ENCODE measurements at regions not wholly inside any gene's neighbourhood (a gene's known extent, or its start where the extent isn't known, plus 50 kb on each side); places are given as distances from the start of the nearest gene placed in this dataset.

DNA sequence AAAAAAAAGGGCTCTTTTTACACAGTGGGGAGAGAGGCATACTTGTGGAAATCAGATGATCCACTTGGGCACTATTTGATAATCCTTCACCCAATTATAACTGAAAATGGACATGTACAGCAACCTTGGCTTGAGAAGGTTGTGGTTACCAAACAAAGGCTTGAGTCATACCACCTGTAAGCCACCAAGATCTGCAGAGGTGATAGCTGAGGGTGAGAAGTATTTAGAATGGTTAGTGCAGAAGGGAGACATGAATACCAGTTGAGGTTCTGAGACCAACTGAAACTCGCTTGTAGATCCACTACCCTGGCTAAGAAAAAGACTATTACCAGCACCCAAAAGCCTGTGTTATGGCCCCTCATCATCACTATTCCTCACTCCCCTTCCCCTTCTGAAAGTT, 614.0 kb downstream of the STIM2 start:
- ATAC-seq: no peak
- intact Hi-C loops (cut with DNase I): no loop called here
- TF ChIP-seq, protein P1, sequence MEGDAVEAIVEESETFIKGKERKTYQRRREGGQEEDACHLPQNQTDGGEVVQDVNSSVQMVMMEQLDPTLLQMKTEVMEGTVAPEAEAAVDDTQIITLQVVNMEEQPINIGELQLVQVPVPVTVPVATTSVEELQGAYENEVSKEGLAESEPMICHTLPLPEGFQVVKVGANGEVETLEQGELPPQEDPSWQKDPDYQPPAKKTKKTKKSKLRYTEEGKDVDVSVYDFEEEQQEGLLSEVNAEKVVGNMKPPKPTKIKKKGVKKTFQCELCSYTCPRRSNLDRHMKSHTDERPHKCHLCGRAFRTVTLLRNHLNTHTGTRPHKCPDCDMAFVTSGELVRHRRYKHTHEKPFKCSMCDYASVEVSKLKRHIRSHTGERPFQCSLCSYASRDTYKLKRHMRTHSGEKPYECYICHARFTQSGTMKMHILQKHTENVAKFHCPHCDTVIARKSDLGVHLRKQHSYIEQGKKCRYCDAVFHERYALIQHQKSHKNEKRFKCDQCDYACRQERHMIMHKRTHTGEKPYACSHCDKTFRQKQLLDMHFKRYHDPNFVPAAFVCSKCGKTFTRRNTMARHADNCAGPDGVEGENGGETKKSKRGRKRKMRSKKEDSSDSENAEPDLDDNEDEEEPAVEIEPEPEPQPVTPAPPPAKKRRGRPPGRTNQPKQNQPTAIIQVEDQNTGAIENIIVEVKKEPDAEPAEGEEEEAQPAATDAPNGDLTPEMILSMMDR (IDR thresholded peaks at IDR 0.05): no peak
- no peak for TF ChIP-seq POLR2A (IDR thresholded peaks at IDR 0.05)
- Histone ChIP-seq H3K9me3 (no peaks in the 10 kb centered on the region), H3K4me1 (no peaks in the 10 kb centered on the region), H3K36me3 (replicated peaks in 1 of 2; ENCODE audit: insufficient read depth in 1 of 2, low read depth in 2 of 2) (no peaks in the 10 kb centered on the region), H3K27me3 (no peaks in the 10 kb centered on the region), H3K27ac (no peak overlapping the region), H3K4me3 (no peak overlapping the region)
- 60 to 87% methylated on average over 1 of the region's 1 CpG for WGBS, 2 donors
- DNase-seq: no peak

DNA sequence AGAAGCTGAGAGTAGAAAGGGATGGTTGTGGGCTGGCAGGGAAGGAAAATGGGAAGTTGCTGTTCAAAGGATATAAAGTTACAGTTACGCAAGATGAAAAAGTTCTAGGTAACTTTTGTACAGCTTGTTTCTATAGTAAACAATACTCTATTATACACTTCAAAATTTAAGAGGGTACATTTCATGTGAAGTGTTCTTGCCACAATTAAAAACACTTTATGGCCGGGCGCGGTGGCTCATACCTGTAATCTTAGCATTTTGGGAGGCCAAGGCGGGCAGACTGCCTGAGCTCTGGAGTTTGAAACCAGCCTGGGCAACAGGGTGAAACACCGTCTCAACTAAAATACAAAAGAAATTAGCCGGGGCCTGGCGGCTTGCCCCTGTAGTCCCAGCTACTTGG, 623.6 kb downstream of the STIM2 start:
- Histone ChIP-seq H3K9me3 (no peaks in the 10 kb centered on the region), H3K27ac (no peak overlapping the region), H3K4me1 (no peaks in the 10 kb centered on the region), H3K27me3 (no peaks in the 10 kb centered on the region), H3K4me3 (no peak overlapping the region), H3K36me3 (replicated peaks in 1 of 2; ENCODE audit: insufficient read depth in 1 of 2, low read depth in 2 of 2) (no peaks in the 10 kb centered on the region)
- ATAC-seq (no peak), DNase-seq (no peak)
- WGBS, 2 donors: 87 to 91% methylated on average over 8 of the region's 8 CpGs
- no peak for TF ChIP-seq POLR2A (IDR thresholded peaks at IDR 0.05)
- TF ChIP-seq, protein P1 (IDR thresholded peaks at IDR 0.05): no peak
- intact Hi-C loops (cut with DNase I): no loop called here

DNA sequence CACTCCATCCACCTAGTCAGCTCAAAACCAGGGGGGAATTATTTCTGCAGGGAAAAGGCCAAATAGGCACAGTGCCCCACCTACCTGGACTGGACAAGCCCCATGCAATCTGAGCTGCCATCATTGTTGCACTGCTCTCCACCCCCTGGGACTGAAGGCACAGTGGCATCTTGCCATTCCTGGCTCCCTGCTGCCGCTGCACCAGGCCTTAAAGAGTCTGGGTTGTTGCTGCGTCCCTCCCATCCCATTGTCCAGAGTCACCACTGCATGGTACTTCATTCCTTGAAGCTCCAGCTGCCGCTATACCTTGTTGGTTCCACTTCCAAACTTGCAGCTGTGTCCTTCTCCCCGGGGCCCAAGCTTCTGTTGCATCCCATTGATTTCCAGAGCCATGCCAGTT, 629.7 kb downstream of the STIM2 start:
- TF ChIP-seq, protein P1 (IDR thresholded peaks at IDR 0.05): no peak
- no peak for TF ChIP-seq POLR2A (IDR thresholded peaks at IDR 0.05)
- WGBS, 2 donors: 74 to 82% methylated on average over 4 of the region's 4 CpGs
- H3K27me3 ChIP-seq: no peaks in the 10 kb centered on the region

DNA sequence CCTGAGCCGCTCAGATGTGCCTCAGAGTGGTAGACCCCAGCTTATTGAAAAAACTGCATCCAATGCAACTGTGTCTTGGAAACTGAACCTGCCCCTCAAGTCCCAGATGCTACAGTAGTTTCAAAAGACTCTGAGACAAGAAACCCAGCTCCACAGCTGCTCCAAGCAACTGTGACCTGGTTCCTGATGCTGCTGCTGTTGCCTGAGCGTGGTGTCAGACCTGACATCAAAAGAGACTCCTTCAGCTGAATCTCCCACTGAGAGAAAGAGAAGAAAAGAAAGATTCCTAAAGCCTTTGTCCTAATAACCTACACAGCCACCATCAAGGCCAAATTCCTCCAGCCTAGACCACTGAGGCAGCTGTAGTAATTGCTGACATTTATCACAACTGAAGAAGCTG, 630.1 kb downstream of the STIM2 start:
- 71 to 81% methylated on average over 2 of the region's 2 CpGs for WGBS, 2 donors
- DNase-seq: no peak
- H3K4me3 ChIP-seq: no peak overlapping the region
- ATAC-seq: no peak
- no peaks in the 10 kb centered on the region for H3K36me3 ChIP-seq (replicated peaks in 1 of 2; ENCODE audit: insufficient read depth in 1 of 2, low read depth in 2 of 2)
- no peaks in the 10 kb centered on the region for H3K27me3 ChIP-seq
- no peaks in the 10 kb centered on the region for H3K4me1 ChIP-seq
- no peak overlapping the region for H3K27ac ChIP-seq
- intact Hi-C loops (cut with DNase I): no loop called here
- H3K9me3 ChIP-seq: no peaks in the 10 kb centered on the region
- TF ChIP-seq, protein P1 (IDR thresholded peaks at IDR 0.05): no peak
- no peak for TF ChIP-seq POLR2A (IDR thresholded peaks at IDR 0.05)

More for the DNA sequence above, 629.7 kb downstream of the STIM2 start:
- Histone ChIP-seq H3K36me3 (replicated peaks in 1 of 2; ENCODE audit: insufficient read depth in 1 of 2, low read depth in 2 of 2) (no peaks in the 10 kb centered on the region), H3K4me1 (no peaks in the 10 kb centered on the region), H3K4me3 (no peak overlapping the region), H3K9me3 (no peaks in the 10 kb centered on the region), H3K27ac (no peak overlapping the region)
- ATAC-seq: no peak
- intact Hi-C loops (cut with DNase I): no loop called here
- no peak for DNase-seq

DNA sequence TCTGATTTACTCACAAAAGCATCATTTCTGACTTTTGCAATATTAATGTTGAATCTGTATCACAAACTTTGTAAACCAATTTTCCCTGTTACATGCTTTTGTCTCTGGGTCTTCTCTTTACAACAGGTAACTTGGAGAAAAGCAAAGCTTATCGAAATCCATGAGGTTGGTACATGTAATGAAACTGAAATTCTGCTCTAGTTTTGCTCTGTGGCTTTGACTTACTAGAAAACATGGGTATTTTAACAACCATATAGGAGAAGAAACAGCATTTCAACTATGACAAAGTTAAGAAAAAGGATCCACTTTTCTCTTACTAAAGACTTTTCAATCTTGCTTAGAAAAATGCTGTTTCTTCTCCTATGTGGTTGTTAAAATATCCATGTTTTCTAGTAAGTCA, 645.8 kb downstream of the STIM2 start:
- DNase-seq (no peak), ATAC-seq (no peak)
- 70% methylated on average over 1 of the region's 1 CpG for WGBS, 2 donors
- Histone ChIP-seq H3K4me3 (no peak overlapping the region), H3K36me3 (replicated peaks in 1 of 2; ENCODE audit: insufficient read depth in 1 of 2, low read depth in 2 of 2) (no peaks in the 10 kb centered on the region), H3K4me1 (no peaks in the 10 kb centered on the region), H3K27ac (no peak overlapping the region), H3K27me3 (no peaks in the 10 kb centered on the region), H3K9me3 (no peaks in the 10 kb centered on the region)
- TF ChIP-seq, protein P1 (IDR thresholded peaks at IDR 0.05): no peak
- TF ChIP-seq POLR2A (IDR thresholded peaks at IDR 0.05): no peak
- intact Hi-C loops (cut with DNase I): no loop called here

Measured in body of pancreas (tissue), 4 donors.